Ovary (tissue), 3 donors: ENCODE measurements at regions not wholly inside any gene's neighbourhood (a gene's known extent, or its start where the extent isn't known, plus 50 kb on each side); places are given as distances from the start of the nearest gene placed in this dataset.

ENCODE experiments used
- POLR2A ChIP-seq: fragments of 450-650 bp; IDR thresholded peaks from one replicate; pipeline ENCODE4 v1.6.1; 2017; ENCODE audit warnings: antibody characterized with exemption, mild to moderate bottlenecking, moderate library complexity
- TF ChIP-seq, protein P1 (sequence below), 3 donors: fragments of 450-650 bp in 2 of 3; fragments of 200-600 bp in 1 of 3; IDR thresholded peaks; one replicate each; pipeline versions ENCODE4 v1.5.1 to v1.8.0; 2016 to 2022; ENCODE audit warnings: antibody characterized with exemption in 3 of 3, mild to moderate bottlenecking in 1 of 3
- donor health status: DM: no; HTN: no; CAD: no.

DNA sequence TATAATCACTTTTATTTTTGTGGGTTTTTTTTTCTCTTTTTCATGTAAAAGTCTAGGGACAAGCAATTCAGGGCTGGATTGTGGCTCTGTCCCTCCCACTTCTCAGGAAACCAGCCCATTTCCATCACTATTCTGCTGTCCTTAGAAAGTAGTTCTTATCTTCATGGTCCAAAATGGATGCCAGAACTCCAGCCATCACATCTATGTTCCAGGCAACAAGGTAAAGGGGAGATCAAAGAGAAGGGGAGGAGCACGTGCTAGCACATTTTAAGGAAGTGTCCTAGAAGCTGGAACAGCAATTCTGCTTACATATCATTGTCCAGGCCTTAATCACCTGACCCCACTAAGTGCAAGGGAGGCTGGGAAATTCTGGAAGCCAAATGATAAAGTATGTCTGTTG, 181.1 kb upstream of the C2CD4B start:
- TF ChIP-seq, protein P1, sequence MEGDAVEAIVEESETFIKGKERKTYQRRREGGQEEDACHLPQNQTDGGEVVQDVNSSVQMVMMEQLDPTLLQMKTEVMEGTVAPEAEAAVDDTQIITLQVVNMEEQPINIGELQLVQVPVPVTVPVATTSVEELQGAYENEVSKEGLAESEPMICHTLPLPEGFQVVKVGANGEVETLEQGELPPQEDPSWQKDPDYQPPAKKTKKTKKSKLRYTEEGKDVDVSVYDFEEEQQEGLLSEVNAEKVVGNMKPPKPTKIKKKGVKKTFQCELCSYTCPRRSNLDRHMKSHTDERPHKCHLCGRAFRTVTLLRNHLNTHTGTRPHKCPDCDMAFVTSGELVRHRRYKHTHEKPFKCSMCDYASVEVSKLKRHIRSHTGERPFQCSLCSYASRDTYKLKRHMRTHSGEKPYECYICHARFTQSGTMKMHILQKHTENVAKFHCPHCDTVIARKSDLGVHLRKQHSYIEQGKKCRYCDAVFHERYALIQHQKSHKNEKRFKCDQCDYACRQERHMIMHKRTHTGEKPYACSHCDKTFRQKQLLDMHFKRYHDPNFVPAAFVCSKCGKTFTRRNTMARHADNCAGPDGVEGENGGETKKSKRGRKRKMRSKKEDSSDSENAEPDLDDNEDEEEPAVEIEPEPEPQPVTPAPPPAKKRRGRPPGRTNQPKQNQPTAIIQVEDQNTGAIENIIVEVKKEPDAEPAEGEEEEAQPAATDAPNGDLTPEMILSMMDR (IDR thresholded peaks at IDR 0.05): no peak
- no peak for TF ChIP-seq POLR2A
